HG03521 (cell line): ENCODE measurements at regions not wholly inside any gene's neighbourhood (a gene's known extent, or its start where the extent isn't known, plus 50 kb on each side); places are given as distances from the start of the nearest gene placed in this dataset.

Source experiments
- ATAC-seq: cut with Tn5 transposase; IDR thresholded peaks from one replicate; pipeline ENCODE4 v1.9.1; 2021; ENCODE audit warnings: mild to moderate bottlenecking, moderate library complexity; ENCODE audit not compliant: unreplicated experiment

DNA sequence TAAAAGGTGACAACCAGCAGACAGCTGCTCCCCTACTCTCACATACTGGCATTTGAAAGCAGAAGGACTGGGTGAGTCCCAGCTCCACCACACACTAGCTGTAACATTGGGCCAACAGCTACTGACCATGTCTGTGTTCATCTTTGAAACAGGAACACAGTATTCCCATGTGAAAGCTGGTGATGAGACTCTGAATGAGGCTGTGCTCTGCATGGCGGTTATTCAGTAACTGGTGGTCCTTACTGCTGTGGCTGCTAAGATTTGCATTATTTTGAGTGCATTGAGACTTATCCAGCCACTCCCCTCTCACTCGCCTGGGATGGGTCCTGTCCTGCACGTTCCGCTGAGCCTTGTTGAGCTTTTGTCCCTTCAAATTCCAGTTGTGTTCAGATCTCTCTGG lies 342.9 kb downstream of the FOXL1 start:
- ATAC-seq, result no peak

DNA sequence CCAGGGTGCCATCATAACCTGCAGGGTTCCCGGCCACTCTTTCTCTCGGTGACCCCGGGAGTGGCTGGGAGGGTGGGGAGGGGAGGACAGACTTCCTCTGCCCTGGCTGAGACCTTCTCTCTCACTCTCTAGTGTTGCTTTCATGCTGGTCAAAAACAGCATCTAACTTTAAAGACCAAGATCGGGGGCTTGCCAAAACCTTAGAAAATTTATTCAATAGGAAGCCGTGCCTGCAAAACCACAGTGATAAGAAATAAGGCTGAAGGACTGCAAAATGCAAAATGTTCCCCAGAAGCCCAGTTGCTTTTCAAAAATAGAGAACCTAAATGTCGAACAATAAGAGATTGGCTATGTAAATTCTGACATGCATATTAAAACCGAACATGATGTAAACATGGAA lies 344.0 kb downstream of the FOXL1 start:
- ATAC-seq, result no peak

DNA sequence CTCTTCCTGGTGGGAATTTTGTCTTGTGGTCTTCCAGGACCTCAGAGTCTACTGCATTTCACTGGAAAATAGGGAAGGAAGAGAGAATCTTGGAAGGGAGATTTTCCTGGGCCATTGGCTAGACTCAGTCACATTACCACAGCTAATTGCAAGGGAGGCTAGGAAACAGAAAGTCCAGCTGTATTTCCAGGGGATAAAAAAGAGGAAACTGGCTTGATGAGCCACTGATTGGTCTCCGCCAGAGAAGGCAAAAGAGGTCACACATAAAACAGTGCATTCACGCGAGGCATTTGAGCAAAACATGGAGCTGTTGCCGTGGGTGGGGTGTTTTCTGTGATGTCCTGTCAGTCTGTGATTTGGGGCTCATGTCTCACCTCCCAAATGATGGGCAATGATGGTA lies 345.3 kb downstream of the FOXL1 start:
- ATAC-seq, result no peak

DNA sequence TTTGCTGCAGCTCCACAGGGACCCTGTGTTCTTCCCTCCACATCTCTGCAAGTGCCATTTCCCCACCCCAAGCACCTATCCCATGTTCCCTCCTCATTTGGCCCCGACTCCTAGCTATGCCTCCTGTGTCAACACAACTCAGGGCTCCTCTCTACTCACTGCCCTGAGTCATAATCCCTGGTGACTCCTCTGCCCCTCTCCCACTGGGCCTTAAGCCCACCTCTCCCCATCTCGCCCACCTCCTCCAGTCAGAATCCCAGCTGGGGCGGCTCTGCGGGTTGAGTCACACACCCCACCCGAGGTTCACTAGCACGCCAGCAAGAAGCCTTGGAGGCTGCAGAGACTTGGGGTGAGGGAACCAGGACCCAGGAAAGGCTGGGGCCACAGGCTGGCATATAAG lies 346.2 kb downstream of the FOXL1 start:
- no peak for ATAC-seq

DNA sequence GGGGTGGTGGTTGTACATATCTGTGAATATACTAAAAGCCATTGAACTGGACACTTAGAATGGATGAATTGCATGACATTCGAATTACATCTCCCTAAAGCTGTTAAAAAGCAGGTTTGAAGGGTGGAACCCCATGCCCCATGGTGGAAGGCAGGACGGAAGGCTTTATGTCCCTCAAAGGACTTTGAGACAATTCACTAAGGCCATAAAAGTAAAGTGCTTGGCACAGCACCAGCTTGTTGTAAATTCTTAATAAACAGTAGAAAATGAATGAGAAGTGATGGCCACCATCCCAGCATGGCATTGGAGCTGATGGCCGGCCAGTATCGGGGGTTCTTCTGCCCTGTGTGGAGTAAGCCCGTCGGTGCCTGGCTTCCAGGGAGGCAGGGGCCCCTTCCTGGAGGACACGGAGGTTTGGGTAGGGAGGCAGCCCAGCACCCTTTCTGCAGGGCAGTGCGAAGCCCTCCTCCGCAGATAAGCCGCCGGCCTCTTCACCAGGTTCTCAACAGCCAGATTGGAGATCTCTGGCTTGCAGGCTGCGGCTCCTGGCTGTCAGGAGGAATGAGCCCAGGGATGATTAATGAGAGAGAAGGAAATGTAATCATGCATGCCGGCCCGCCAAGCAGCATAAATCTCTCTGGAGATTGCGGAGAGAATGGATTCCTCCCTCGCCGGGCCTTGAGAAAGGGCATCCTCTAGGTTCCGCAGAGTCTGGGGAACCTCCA lies 346.9 kb downstream of the FOXL1 start:
- ATAC-seq, result no peak

DNA sequence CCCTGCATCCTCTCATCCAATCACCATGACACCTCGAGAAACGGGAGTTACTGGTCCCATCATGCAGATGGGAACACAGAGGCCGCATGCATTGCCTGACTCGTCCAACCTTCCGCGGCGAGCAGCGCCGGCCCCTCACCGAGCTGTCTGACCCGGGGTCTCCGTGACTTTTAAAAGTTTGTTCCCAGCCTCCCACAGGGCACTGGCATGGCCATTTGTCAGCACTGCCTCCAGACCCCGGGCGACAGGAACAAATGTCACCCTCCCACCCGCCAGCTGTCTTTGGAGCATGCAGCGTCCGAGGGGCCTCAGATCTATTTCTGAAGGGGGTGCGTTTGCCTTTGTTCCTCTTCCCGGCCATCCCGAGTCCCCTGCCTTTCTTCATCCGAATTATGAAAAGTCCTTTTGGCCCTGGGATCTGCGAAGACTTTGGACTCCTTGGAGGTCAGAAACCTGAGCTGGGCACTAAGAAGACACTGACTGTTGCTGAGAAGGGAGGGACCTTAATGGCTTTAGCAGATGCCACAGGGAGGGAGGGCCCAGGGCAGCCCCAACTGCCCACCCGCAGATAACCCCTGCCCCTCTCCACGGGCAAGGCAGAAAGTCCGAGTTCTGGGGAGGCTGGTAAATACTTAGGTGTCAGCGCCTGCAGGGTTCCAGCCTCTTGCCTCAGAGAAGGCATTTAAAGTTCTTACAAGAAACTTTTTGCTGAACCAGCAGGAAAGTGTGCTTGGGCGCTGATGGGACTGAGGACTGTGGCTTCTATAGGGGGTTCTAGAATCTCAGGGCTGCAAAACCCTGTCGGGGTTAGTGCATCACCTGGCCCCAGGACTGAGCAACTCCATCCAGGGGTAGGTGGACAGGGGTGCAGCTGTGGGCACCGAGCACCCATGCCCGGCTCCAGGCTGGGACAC lies 348.1 kb downstream of the FOXL1 start:
- ATAC-seq, result no peak

DNA sequence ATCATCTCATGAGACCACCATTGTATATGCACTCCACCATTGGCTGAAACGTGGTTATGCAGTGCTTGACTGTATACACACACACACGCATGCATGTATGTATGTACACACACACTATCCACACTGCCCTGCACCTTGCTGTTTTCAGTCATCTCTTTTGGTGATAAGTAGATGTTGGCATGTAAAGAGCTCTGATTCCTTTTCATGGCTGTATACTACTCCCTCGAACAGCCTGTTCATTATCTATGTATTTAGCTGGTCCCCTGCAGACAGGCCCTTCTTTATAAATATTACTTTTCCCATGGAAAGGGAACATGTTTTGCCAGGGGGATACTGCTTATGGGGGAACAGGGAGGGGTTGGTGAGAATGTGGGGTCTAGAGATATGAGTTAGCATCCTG lies 349.4 kb downstream of the FOXL1 start:
- no peak for ATAC-seq

DNA sequence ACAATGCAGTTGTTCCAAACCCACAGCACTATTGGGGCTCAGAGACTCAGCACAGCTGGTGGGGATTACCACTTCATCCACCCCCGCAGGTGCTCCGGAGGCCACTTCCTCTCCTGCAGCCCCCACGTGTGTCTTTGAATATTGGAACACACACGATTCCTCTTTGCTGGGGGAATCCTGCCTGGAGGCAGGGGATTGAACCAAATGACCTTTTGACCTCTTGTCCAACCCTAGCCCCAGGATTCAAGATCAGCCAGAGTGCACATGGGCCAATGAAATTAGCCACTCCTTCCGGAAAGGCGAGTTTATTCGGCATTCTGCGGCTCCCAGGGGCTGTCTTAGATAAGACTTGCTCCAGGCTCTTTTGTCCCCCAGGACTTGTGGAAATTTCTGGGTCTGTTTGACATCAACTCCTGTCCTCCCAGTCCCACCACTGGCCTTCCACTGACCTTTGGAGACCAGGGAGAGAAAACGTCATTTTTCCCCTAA lies 350.2 kb downstream of the FOXL1 start:
- no peak for ATAC-seq

DNA sequence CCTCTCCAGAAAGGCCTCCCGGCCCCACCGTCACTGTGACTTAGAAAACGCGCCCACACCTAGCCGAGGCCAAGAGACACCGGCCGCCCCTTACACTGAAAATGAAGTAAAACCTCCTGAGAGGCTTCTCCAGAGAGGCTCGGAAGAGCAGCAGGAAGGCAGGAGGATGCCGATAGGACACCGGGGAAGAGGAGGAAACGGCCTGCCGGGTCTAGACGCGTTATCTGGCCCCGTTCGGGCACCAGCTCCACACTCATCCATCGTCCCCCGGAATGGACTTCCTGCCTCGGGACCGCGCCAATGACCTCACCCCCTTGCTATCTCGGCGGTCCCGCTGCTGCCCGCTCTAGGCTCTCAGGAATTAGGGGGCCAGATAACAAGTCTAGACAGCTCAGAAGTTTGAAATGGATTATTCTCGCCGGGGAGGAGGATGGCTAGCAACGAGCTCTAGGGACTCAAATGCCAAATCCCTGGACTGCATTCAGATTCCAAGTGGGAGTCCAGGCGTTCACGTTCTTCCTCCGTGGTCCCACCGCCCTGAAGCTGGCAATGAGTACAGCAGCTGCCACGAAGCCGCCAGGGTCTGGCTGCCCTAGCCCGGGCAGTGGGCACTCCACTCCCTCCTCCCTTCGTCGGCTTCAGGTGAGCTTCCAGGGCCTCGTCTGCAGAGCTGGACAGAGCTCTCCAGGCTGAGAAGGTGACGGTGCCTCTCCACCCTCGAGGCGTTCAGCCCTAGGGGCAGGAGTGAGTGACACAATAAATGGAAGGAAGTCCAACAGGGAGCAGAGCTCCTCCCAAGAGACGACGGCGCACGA lies 350.9 kb downstream of the FOXL1 start:
- ATAC-seq, result no peak

DNA sequence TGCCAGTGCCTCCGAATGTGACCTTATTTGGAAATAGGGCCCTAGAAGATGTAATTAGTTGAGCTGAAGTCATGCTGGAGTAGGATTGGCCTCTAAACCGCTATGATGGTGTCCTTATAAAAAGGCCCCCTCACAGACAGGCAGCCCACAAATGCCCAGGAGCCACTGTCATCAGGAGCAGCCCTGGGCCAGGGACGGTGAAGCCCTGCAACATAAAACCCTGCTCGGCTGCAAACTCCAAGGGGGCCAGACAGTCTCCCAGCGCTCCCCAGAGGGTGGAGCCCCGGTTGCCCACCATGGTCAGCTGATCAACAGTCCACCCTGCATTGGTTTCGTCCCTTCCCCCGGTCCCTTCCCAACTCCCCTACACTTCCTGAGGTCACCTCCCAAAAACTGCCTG lies 351.7 kb downstream of the FOXL1 start:
- no peak for ATAC-seq

DNA sequence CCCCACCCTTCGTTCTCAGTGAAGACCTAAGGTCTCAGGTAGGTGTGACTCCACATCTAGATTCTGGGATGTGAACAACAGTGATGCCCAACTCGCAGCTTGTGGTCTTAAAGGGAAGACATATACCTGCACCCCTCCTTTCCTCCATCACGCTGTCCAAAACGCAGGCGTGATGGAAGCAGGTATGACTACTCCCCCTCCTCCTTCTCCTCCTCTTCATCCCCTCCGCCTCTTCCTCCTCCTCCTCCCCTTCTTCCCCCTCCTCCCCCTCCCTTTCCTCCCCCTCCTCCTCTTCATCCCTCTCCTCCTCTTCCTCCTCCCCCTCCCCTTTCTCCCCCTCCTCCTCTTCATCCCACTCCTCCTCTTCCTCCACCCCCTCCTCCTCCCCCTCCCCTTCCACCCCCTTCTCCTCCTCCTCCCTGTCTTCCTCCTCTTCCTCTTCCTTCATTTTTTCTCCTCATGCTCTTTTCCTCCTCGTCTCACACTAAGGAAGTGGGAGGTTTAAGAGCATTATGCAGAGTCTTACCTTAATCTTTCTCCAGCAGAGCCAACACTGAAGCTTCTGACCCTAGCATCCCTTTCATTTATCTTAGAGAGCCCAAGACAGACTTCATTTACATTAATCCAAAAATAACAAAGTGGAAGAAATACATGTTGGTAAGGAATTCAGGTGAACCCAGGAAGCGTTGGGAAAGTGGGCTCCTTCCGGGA lies 352.5 kb downstream of the FOXL1 start:
- no peak for ATAC-seq

DNA sequence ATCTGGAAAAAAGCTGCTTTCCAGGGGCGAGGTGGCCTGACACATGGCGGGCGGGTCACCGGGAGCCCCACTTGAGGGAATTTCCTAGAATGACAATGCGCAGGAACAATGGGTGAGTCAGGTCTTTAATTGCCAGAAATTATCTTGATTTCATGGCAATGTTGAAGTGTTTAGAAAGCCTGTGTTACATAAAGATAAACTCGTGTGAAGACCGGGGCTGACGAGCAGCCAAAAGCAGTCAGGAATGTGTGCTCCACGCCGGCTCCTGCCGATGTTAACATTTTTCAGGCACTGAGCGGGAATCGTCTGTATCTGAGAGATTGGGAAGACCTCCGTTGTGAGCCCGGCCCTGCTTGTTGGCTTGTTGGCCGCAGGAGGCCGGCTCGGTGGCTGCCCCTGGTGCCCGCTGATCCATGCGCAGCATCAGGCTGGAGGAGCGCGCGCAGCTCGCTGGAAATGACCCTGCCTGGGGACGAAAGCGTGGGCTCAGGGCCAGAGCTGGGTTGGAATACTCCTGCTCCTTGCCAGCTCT lies 353.1 kb downstream of the FOXL1 start:
- ATAC-seq, result no peak

DNA sequence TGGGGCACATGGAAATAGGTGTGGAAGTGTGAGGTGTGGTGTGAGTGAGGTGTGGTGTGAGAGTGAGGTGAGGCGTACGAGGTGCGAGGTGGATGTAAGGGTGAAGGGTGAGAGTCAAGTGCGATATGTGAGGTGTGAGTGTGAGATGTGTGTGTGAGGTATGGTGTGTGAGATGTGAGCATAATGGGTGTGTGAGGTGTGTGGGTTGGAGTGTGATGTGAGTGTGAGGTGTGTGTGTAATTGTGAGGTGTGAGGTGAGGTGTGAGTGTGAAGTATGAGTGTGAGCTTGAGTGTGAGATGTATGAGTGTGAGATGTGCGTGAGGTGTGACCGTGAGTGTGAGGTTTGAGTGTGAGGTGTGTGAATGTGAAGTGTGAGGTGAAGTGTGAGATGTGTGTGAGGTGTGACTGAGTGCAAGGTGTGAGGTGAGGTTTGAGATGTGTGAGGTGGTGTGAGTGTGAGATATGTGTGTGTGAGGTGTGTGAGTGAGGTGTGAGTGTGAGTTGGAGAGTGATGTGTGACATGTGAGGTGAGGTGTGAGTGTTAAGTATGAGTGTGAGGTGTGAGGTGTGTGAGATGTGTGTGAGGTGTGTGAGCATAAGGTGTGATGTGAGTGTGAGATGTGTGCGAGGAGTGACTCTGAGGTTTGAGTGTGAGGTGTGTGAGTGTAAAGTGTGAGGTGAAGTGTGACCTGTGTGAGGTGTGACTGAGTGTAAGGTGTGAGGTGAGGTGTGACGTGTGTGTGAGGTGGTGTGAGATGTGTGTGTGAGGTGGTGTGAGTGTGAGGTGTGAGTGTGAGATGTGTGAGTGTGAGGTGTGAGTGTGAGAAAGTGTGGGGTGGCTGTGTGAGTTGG lies 354.0 kb downstream of the FOXL1 start:
- ATAC-seq, result no peak

DNA sequence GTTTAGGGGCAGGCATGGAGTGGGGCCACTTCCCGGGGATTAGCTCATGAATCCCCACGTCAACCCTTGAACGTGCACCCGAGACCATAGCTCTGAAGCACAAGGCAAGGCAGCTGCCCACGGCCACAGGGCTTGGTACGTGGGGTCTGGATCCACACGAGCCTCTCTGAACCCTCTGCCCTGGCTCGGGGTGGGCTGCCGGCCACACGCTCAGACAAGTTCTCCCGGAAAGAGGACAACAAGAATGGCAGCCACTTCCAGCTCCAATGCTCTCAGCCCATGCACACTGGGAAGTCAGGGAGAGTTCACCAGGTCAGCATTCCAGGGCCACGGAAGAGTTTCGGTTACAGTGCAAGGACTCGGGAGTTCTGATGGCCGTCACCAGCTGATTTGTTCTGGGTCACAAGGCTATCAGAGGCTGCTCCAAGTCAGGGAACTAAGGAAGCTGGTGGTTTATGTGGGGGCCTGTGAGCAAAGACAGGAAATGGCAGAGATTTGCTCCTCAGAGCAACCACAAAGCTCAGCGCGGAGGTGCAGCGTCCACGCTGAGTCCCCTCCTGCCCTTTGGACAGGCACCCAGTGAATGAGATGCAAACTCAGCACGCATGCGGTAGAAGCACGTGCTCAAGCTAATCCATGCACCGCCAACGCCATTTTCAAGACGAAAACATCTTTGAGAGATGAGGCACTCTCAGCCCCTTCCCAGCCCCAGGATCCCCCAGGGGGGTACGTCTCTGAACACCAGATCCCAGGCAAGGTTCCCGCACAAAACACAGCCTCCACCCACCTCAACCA lies 356.4 kb downstream of the FOXL1 start:
- ATAC-seq, result no peak

DNA sequence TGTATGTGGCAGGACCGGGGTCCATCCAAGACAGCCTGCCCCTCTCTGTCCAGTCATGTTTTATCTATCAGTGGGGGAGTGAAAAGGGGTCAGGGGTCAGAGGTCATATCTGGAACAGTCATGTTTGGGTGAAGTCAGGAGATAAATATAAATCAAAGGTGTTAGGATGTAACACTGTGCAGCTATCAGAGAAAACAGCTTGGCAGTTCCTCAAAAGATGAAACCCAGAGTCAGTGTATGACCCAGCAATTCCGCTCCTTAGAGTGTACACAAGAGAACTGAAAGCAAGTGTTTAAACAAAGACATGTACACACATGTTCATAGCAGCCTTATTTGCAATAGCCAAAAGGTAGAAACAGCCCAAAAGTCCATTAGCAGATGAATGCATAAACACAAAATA lies 361.3 kb downstream of the FOXL1 start:
- no peak for ATAC-seq

DNA sequence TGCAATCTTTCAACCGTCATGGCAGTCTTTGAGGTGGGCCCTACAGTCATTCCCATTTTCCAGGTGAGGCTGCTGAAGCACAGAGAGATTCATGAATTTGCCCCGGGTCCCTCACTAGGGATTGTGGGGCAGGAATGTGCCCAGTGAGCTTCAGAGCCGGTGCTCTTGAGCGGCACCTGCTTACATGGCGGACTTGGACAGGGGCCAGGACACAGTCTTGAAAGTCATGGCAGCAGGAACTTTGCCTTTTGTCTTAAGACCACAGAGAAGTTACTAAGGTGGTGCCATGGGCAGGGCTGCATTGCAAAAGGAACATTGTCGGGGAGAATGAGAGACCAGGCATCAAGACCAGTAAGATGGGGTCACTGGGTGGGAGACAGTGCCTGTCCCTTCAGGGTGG lies 363.4 kb downstream of the FOXL1 start:
- ATAC-seq, result no peak

DNA sequence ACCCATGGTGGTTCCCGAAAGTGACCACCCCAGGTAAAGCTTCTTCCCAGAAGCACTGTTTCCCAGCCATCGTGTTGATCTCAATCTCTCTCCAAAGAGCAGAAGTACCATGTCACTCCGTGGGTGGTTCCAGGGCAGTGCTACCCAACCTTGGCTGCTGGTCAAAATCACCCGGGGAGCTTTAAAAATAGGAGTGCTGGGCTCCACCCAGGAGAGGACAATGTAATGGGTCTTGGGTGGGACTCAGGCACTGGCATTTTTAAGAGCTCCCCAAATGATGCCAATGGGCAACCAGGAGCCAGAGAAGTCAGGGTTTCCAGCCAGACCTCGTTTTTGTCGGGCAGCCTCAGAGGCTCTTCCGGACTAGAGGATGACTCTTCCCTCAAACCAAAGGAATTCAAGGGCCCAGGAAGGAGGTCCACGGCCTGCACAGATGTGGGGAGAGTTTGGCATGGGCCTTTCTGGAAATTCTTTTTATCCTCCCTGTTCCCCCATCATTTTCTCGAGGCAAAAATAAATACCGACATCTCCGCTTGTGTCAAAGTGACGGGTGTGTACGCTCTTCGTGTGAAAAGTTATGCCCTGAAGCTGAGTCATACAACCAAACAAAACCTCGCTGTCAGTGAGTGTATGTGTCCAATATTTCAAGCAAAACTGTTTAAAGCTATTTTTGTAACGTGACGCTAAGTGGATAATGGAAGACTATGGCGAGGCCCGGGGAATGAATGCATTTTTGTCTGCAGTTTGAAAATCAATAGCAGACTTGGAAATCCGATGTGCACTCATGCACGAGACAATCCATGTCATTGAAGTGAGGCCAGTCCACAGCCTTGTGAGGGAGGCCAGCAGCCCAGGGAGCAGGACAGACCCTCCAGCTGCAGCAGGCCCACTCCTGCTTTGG lies 364.1 kb downstream of the FOXL1 start:
- ATAC-seq, result no peak
